H1 (cell line): ENCODE measurements at regions not wholly inside any gene's neighbourhood (a gene's known extent, or its start where the extent isn't known, plus 50 kb on each side); places are given as distances from the start of the nearest gene placed in this dataset.

Source experiments
- CEBPB ChIP-seq: IDR thresholded peaks from 2 replicates; pipeline ENCODE4 v1.6.1; 2012; ENCODE audit warnings: low read depth, low read length
- CTCF ChIP-seq, 3 experiments: IDR thresholded peaks; 1 replicate in 2 of 3; 2 replicates in 1 of 3; pipeline versions ENCODE4 v1.5.1 to v1.6.1; 2011; ENCODE audit warnings: low read length in 3 of 3, mild to moderate bottlenecking in 3 of 3, inconsistent platforms in 2 of 3, low read depth in 1 of 3, moderate library complexity in 1 of 3; ENCODE audit not compliant: insufficient read depth in 1 of 3; ENCODE audit errors: control extremely low read depth in 1 of 3
- EGR1 ChIP-seq: IDR thresholded peaks from 2 replicates; pipeline ENCODE4 v1.6.1; 2011; ENCODE audit warnings: low read depth, low read length, borderline replicate concordance
- KDM1A ChIP-seq: fragments of 200-600, 300-600 bp; sonication (generic); IDR thresholded peaks from 2 replicates; pipeline ENCODE4 v1.7.1; 2016; ENCODE audit warnings: mild to moderate bottlenecking, low read length, borderline replicate concordance
- SRF ChIP-seq: IDR thresholded peaks from 2 replicates; pipeline ENCODE4 v1.6.1; 2011; ENCODE audit warnings: mild to moderate bottlenecking, low read depth, low read length, moderate library complexity
- YY1 ChIP-seq: IDR thresholded peaks from 2 replicates; pipeline ENCODE4 v1.6.1; 2011; ENCODE audit warnings: low read depth, mild to moderate bottlenecking, low read length

GRCh38 chr21:35420656-35421055 lies 371.6 kb upstream of the RUNX1 start:
- TF ChIP-seq SRF (no peak), EGR1 (no peak), CEBPB (no peak), CTCF (IDR thresholded peaks at IDR 0.05; ENCODE audit: control extremely low read depth in 1 of 3, insufficient read depth in 1 of 3, low read depth in 1 of 3, low read length in 3 of 3) (no peak), YY1 (no peak), KDM1A (no peak)
